ENCODE measurements at regions not wholly inside any gene's neighbourhood (a gene's known extent, or its start where the extent isn't known, plus 50 kb on each side); places are given as distances from the start of the nearest gene placed in this dataset.
"Not testable (repeated sequence)": the region's sequence is repeated elsewhere in the genome, so short reads cannot be mapped to it uniquely, and the experiment has no call there.

DNA sequence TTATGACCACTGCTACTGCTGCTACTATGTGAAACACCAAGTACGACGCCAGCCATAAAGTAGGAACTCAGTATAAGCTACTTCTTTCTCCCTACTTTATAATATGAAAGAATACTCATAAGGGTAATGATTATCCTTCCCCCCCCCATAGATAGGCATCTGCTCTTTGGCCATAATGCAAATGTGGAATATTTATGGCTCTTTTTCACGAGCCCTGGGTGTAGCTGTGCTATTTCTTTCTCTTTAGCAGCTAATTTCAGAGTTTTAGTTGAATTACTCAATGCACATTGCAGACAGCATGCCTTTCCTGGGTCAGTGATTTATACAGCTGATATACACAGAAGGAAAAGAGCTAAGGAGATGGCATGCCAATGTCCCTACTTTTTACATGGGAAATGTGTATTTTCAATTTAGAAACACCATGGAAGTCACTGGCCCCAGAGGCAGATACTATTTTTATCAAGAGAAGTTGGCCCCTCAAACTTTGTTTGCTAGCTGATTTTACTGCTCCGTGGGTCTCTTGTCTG lies 234.1 kb upstream of the KIAA1217 start:
- H3K4me3 ChIP-seq (ENCODE audit: low read length) = no peak overlapping the region
- H3K4me2 ChIP-seq (ENCODE audit: low read depth, low read length, poor library complexity, severe bottlenecking) = no peak overlapping the region
- no peaks in the 10 kb centered on the region for H3K9me2 ChIP-seq (replicated peaks; ENCODE audit: insufficient read depth, low read length)
- no peaks in the 10 kb centered on the region for H4K20me1 ChIP-seq (ENCODE audit: insufficient read depth, low read depth, low read length)
- H3K4me1 ChIP-seq (ENCODE audit: low read length) = no peaks in the 10 kb centered on the region
- no peaks in the 10 kb centered on the region for H3K27me3 ChIP-seq (ENCODE audit: low read length)
- no peak overlapping the region for H3K9ac ChIP-seq (ENCODE audit: low read length)
- DNase-seq = no peak
- no peaks in the 10 kb centered on the region for H3K36me3 ChIP-seq (ENCODE audit: insufficient read depth, low read length)
- no peak overlapping the region for H3K27ac ChIP-seq (ENCODE audit: low read length)
- peaks cover 6% of the 10 kb centered on the region; the same call in 1 of the 2 replicates for H3K9me3 ChIP-seq (ENCODE audit: low read length)
- no peaks in the 10 kb centered on the region for H3K79me2 ChIP-seq (ENCODE audit: low read length)
- H2AFZ ChIP-seq (ENCODE audit: low read length) = no peak overlapping the region

DNA sequence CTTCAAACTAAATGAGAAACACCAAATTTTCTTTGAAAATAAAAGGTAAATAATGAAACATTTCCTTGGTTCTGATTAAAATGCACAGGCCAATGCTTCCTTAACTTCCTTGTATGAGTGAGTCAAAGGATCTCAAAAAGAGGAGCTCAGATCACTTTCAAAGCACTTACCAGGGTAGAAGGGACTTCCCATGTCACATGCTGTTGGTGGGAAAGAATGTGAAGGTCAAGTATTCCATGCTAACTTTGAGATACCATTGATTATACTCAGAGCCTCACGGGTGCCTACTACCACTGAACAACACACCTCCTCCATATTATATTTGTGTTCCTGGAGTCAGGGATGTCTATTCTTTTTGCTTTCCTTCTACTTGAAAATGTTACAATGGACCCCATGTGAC lies 233.5 kb upstream of the KIAA1217 start:
- Histone ChIP-seq H3K9me3 (ENCODE audit: low read length) (peaks cover 6% of the 10 kb centered on the region; the same call in 1 of the 2 replicates), H3K4me3 (ENCODE audit: low read length) (no peak overlapping the region)

DNA sequence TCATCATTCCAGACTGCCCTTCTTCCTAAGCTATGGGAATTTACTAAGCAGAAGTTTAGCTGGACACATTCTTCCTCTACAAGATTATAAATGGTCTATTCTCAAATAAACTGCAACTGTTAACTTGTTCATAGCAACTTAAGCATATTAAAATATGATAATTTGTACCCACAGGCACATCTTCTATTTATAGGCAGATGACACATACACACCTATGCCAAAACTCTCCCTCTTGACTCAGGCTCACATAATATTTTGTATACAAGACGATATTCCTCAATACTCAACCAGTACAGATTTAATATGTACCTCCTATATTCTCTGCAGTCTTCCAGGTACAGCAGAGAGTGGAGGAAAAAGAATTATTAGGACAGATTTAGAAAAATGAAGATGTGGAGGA lies 232.7 kb upstream of the KIAA1217 start:
- Histone ChIP-seq H3K36me3 (ENCODE audit: insufficient read depth, low read length) (no peaks in the 10 kb centered on the region), H3K9me2 (replicated peaks; ENCODE audit: insufficient read depth, low read length) (no peaks in the 10 kb centered on the region)

More for the DNA sequence above, 233.5 kb upstream of the KIAA1217 start:
- Histone ChIP-seq H3K4me2 (ENCODE audit: low read depth, low read length, poor library complexity, severe bottlenecking) (no peak overlapping the region), H2AFZ (ENCODE audit: low read length) (no peak overlapping the region), H3K4me1 (ENCODE audit: low read length) (no peaks in the 10 kb centered on the region), H3K9me2 (replicated peaks; ENCODE audit: insufficient read depth, low read length) (no peaks in the 10 kb centered on the region), H3K9ac (ENCODE audit: low read length) (no peak overlapping the region), H3K79me2 (ENCODE audit: low read length) (no peaks in the 10 kb centered on the region), H3K36me3 (ENCODE audit: insufficient read depth, low read length) (no peaks in the 10 kb centered on the region), H4K20me1 (ENCODE audit: insufficient read depth, low read depth, low read length) (no peaks in the 10 kb centered on the region), H3K27ac (ENCODE audit: low read length) (no peak overlapping the region), H3K27me3 (ENCODE audit: low read length) (no peaks in the 10 kb centered on the region)
- no peak for DNase-seq

DNA sequence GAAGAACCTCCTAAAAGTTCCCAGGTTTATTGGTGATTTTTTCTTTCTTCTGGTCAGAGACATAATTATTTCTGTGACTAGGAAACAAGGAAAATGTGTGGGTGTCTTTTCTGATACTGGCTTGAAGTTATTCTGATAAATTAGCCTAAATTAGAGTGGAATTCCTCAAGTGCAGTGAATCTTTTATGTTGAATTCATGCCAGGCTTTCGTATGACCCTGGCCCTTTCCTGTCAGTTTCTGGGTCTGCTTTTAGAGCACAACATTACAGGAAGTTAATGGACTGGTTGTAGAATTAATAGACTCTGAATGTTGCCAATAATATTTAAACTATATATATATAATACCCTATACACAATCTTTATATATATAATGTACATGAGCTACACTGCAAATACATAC lies 230.6 kb upstream of the KIAA1217 start:
- no peak for DNase-seq
- H3K9ac ChIP-seq (ENCODE audit: low read length) = no peak overlapping the region
- no peaks in the 10 kb centered on the region for H3K9me2 ChIP-seq (replicated peaks; ENCODE audit: insufficient read depth, low read length)
- no peak overlapping the region for H2AFZ ChIP-seq (ENCODE audit: low read length)
- H3K9me3 ChIP-seq (ENCODE audit: low read length) = peaks cover 6% of the 10 kb centered on the region
- no peaks in the 10 kb centered on the region for H3K4me1 ChIP-seq (ENCODE audit: low read length)
- H3K27me3 ChIP-seq (ENCODE audit: low read length) = no peaks in the 10 kb centered on the region
- H3K27ac ChIP-seq (ENCODE audit: low read length) = no peak overlapping the region
- no peaks in the 10 kb centered on the region for H4K20me1 ChIP-seq (ENCODE audit: insufficient read depth, low read depth, low read length)
- H3K79me2 ChIP-seq (ENCODE audit: low read length) = no peaks in the 10 kb centered on the region
- H3K4me3 ChIP-seq (ENCODE audit: low read length) = no peak overlapping the region
- no peaks in the 10 kb centered on the region for H3K36me3 ChIP-seq (ENCODE audit: insufficient read depth, low read length)
- H3K4me2 ChIP-seq (ENCODE audit: low read depth, low read length, poor library complexity, severe bottlenecking) = no peak overlapping the region

More for the DNA sequence above, 232.7 kb upstream of the KIAA1217 start:
- Histone ChIP-seq H2AFZ (ENCODE audit: low read length) (no peak overlapping the region), H3K4me1 (ENCODE audit: low read length) (no peaks in the 10 kb centered on the region), H3K27me3 (ENCODE audit: low read length) (no peaks in the 10 kb centered on the region), H3K4me3 (ENCODE audit: low read length) (no peak overlapping the region), H4K20me1 (ENCODE audit: insufficient read depth, low read depth, low read length) (no peaks in the 10 kb centered on the region), H3K9ac (ENCODE audit: low read length) (no peak overlapping the region), H3K79me2 (ENCODE audit: low read length) (no peaks in the 10 kb centered on the region), H3K27ac (ENCODE audit: low read length) (no peak overlapping the region), H3K9me3 (ENCODE audit: low read length) (peaks cover 6% of the 10 kb centered on the region; the same call in 1 of the 2 replicates), H3K4me2 (ENCODE audit: low read depth, low read length, poor library complexity, severe bottlenecking) (no peak overlapping the region)
- no peak for DNase-seq

DNA sequence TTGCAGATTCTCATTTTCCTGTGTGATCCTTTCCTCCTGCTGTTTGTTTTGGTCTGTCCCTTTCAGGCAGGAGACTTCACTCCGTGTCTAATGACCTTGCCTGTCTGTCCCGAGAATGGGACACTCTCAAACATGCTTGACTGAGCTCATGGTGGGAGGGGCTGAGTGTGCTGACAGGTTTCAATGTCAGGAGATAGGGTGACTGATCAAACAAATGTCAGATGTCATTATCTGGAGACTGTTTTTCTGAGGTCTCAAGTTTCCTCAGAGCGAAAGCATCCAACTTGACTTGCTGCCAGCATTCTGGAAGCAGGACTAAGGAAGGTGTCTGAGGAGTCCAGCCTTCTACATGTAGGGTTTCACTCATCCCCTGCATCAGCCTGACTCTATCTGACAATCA lies 228.8 kb upstream of the KIAA1217 start:
- H3K9ac ChIP-seq (ENCODE audit: low read length) = no peak overlapping the region
- no peaks in the 10 kb centered on the region for H4K20me1 ChIP-seq (ENCODE audit: insufficient read depth, low read depth, low read length)
- no peaks in the 10 kb centered on the region for H3K27me3 ChIP-seq (ENCODE audit: low read length)
- no peaks in the 10 kb centered on the region for H3K79me2 ChIP-seq (ENCODE audit: low read length)
- H3K27ac ChIP-seq (ENCODE audit: low read length) = no peak overlapping the region
- peaks cover 11% of the 10 kb centered on the region for H3K9me3 ChIP-seq (ENCODE audit: low read length)
- H3K9me2 ChIP-seq (replicated peaks; ENCODE audit: insufficient read depth, low read length) = no peaks in the 10 kb centered on the region
- no peak for DNase-seq
- no peaks in the 10 kb centered on the region for H3K36me3 ChIP-seq (ENCODE audit: insufficient read depth, low read length)
- H3K4me1 ChIP-seq (ENCODE audit: low read length) = no peaks in the 10 kb centered on the region
- H3K4me3 ChIP-seq (ENCODE audit: low read length) = no peak overlapping the region
- H2AFZ ChIP-seq (ENCODE audit: low read length) = no peak overlapping the region
- H3K4me2 ChIP-seq (ENCODE audit: low read depth, low read length, poor library complexity, severe bottlenecking) = no peak overlapping the region

DNA sequence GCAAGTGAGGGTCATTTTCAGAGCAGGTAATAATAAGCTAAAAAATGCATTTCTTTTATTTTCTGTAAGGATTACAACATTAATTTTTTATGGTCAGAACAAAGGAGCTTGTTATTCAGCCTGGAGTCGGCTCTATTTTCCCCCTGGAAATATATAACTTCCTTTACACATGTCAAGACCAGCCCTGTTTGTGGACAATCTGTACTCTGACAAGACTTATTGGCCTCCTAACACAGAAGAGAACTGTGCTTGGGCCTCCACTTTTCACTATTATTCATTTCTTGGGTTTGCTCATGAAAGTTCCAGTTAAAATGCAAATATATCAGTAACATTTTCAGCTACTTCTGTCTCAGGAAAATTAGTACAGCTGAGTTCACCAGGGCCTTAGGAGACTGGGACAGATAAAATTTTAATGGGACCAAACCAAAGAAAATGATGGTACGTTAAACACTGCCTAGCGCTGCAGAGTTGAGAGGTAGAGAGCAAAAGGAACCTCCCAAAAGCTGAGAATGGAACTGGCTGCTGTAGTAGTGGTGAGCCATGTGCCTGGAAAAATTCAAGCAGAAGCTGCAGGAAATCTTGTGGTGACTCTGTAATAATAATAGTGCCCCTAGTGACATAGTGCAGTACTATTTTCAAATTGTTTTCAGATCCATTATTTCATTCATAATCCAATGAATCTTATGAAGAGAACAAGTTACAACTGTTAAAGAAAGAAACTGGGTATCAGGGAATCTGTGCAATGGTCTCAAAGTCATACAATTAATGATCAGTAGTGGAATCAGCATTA lies 227.2 kb upstream of the KIAA1217 start:
- DNase-seq = no peak
- no peaks in the 10 kb centered on the region for H3K4me1 ChIP-seq (ENCODE audit: low read length)
- no peaks in the 10 kb centered on the region for H3K27me3 ChIP-seq (ENCODE audit: low read length)
- no peaks in the 10 kb centered on the region for H3K36me3 ChIP-seq (ENCODE audit: insufficient read depth, low read length)
- no peak overlapping the region for H3K4me2 ChIP-seq (ENCODE audit: low read depth, low read length, poor library complexity, severe bottlenecking)
- no peak overlapping the region for H3K4me3 ChIP-seq (ENCODE audit: low read length)
- no peak overlapping the region for H3K27ac ChIP-seq (ENCODE audit: low read length)
- no peak overlapping the region for H2AFZ ChIP-seq (ENCODE audit: low read length)
- peaks cover 15% of the 10 kb centered on the region for H3K9me3 ChIP-seq (ENCODE audit: low read length)
- no peaks in the 10 kb centered on the region for H3K79me2 ChIP-seq (ENCODE audit: low read length)
- no peaks in the 10 kb centered on the region for H3K9me2 ChIP-seq (replicated peaks; ENCODE audit: insufficient read depth, low read length)
- H4K20me1 ChIP-seq (ENCODE audit: insufficient read depth, low read depth, low read length) = no peaks in the 10 kb centered on the region
- no peak overlapping the region for H3K9ac ChIP-seq (ENCODE audit: low read length)

DNA sequence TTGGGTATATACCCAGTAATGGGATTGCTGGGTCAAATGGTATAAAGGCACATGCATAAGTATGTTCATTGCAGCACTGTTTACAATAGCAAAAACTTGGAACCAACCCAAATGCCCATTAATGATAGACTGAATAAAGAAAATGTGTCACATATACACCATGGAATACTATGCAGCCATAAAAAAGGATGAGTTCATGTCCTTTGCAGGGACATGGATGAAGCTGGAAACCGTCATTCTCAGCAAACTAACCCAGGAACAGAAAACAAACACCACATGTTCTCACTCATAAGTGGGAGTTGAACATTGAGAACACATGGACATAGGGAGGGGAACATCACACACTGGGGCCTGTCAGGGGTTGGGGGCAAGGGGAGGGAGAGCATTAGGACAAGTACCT lies 224.5 kb upstream of the KIAA1217 start:
- not testable (repeated sequence) for H3K9ac ChIP-seq (ENCODE audit: low read length); H3K27me3 ChIP-seq (ENCODE audit: low read length); H3K27ac ChIP-seq (ENCODE audit: low read length); H4K20me1 ChIP-seq (ENCODE audit: insufficient read depth, low read depth, low read length); H3K4me3 ChIP-seq (ENCODE audit: low read length); H3K4me1 ChIP-seq (ENCODE audit: low read length); DNase-seq; H3K79me2 ChIP-seq (ENCODE audit: low read length); H3K4me2 ChIP-seq (ENCODE audit: low read depth, low read length, poor library complexity, severe bottlenecking); H2AFZ ChIP-seq (ENCODE audit: low read length); H3K9me2 ChIP-seq (replicated peaks; ENCODE audit: insufficient read depth, low read length); H3K36me3 ChIP-seq (ENCODE audit: insufficient read depth, low read length)
- peaks cover 18% of the 10 kb centered on the region for H3K9me3 ChIP-seq (ENCODE audit: low read length)

DNA sequence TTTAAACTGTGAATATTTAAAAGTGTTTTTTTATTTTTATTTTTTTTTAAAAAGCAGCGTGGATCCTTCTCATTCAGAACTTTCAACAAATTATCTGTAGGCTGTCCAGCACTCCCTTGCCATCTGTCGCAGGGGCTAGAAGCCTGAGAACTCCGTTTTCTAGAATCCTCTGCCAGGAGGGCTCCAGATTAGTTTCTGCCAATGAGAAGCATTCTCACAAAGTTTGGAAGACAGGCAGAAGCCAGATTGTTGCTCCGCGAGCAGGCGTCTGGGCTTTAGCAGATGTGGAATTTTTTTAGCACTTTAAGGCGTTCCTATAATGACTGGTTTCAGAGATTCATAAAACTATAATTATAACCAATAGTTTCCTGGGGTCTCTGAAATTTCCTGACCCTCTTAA lies 220.9 kb upstream of the KIAA1217 start:
- Histone ChIP-seq H3K79me2 (ENCODE audit: low read length) (no peaks in the 10 kb centered on the region), H3K36me3 (ENCODE audit: insufficient read depth, low read length) (no peaks in the 10 kb centered on the region), H3K4me1 (ENCODE audit: low read length) (no peaks in the 10 kb centered on the region), H3K27me3 (ENCODE audit: low read length) (no peaks in the 10 kb centered on the region), H2AFZ (ENCODE audit: low read length) (no peak overlapping the region), H3K4me2 (ENCODE audit: low read depth, low read length, poor library complexity, severe bottlenecking) (no peak overlapping the region), H3K9me3 (ENCODE audit: low read length) (peaks cover 16% of the 10 kb centered on the region), H3K9ac (ENCODE audit: low read length) (no peak overlapping the region), H3K4me3 (ENCODE audit: low read length) (no peak overlapping the region), H3K9me2 (replicated peaks; ENCODE audit: insufficient read depth, low read length) (no peaks in the 10 kb centered on the region), H3K27ac (ENCODE audit: low read length) (no peak overlapping the region), H4K20me1 (ENCODE audit: insufficient read depth, low read depth, low read length) (no peaks in the 10 kb centered on the region)
- DNase-seq = no peak

All from Karpas-422 (cell line).